GM12878 (cell line): ENCODE measurements at regions not wholly inside any gene's neighbourhood (a gene's known extent, or its start where the extent isn't known, plus 50 kb on each side); places are given as distances from the start of the nearest gene placed in this dataset.

Source experiments
- ATAC-seq: fragments of 200-7000 bp; cut with Tn5 transposase; 3 replicates; pipeline ENCODE4 v1.9.1; 2020; ENCODE audit warnings: mild to moderate bottlenecking, moderate library complexity
- BruUV-seq: library from RNA; stranded (reverse); fragments of 400-500 nt; replicated peaks from 2 replicates; lab custom pipeline; 2021; lab: Mats Ljungman, UMichigan
- CTCF ChIA-PET: fragments of 300-600 bp; sonication (Branson Sonifier 250); formaldehyde crosslinking; extraction: SDS; loops from one replicate; lab custom pipeline; 2021; ENCODE audit warnings: inconsistent platforms; lab: Yijun Ruan, JAX
- POLR2A ChIA-PET: fragments of 350-600 bp; formaldehyde crosslinking; extraction: SDS; loops from one replicate; lab custom pipeline; 2021; ENCODE audit warnings: inconsistent platforms; lab: Charles Lee
- RAD21 ChIA-PET: fragments of 300-600 bp; sonication (Branson Sonifier 250); formaldehyde crosslinking; loops from one replicate; lab custom pipeline; 2023; ENCODE audit warnings: antibody characterized with exemption; ENCODE audit not compliant: unreplicated experiment; lab: Charles Lee
- SMC1A ChIA-PET: fragments of 300-600 bp; sonication (Branson Sonifier 250); formaldehyde crosslinking; loops from one replicate; lab custom pipeline; 2023; ENCODE audit not compliant: unreplicated experiment, uncharacterized antibody; lab: Charles Lee
- DNase-seq: peaks from one replicate; pipeline ENCODE4 v3.0.0-alpha.2; 2011; ENCODE audit warnings: low read depth, low spot score
- FAIRE-seq: peaks from 3 replicates; lab custom pipeline; 2011; peaks lifted over from hg19 to GRCh38; lab: Jason Lieb, UNC
- H2AFZ ChIP-seq: 2 replicates; pipeline ENCODE4 v1.6.0; 2011; ENCODE audit warnings: low read depth, low read length, control low read depth; ENCODE audit not compliant: control insufficient read depth
- H3K27ac ChIP-seq: 2 replicates; pipeline ENCODE4 v1.5.1; 2011; ENCODE audit warnings: control low read depth; ENCODE audit not compliant: control insufficient read depth, insufficient read depth
- H3K27me3 ChIP-seq, 2 experiments: replicated peaks in 1 of 2; 2 replicates each; pipeline versions ENCODE4 v1.6.0 to v1.6.1; 2011; ENCODE audit warnings: low read length in 1 of 2; ENCODE audit not compliant: control insufficient read depth in 2 of 2, insufficient read depth in 2 of 2
- H3K36me3 ChIP-seq, 2 experiments: 2 replicates each; pipeline ENCODE4 v1.5.1; 2011; ENCODE audit warnings: low read length in 1 of 2; ENCODE audit not compliant: control insufficient read depth in 2 of 2, insufficient read depth in 2 of 2
- H3K4me1 ChIP-seq: 2 replicates; pipeline ENCODE4 v1.6.1; 2011; ENCODE audit warnings: mild to moderate bottlenecking, low read length, moderate library complexity, mixed read lengths; ENCODE audit not compliant: control insufficient read depth, insufficient read depth
- H3K4me2 ChIP-seq: 2 replicates; pipeline ENCODE4 v1.6.0; 2011; ENCODE audit warnings: control low read depth; ENCODE audit not compliant: control insufficient read depth, insufficient read depth
- H3K4me3 ChIP-seq: fragments of 200-600 bp; sonication (generic); 2 replicates; pipeline ENCODE4 v1.5.1; 2016
- H3K79me2 ChIP-seq: 2 replicates; pipeline ENCODE4 v1.6.0; 2011; ENCODE audit warnings: low read length; ENCODE audit not compliant: control insufficient read depth, insufficient read depth
- H3K9ac ChIP-seq: 2 replicates; pipeline ENCODE4 v1.8.0; 2011; ENCODE audit warnings: low read length, control low read depth, mixed read lengths; ENCODE audit not compliant: control insufficient read depth, insufficient read depth
- H3K9me3 ChIP-seq: replicated peaks from 3 replicates; pipeline ENCODE4 v1.5.1; 2011; ENCODE audit warnings: mild to moderate bottlenecking, low read length; ENCODE audit not compliant: control insufficient read depth, insufficient read depth
- H4K20me1 ChIP-seq: 2 replicates; pipeline ENCODE4 v1.6.0; 2011; ENCODE audit not compliant: control insufficient read depth, insufficient read depth
- BCL11A ChIP-seq: IDR thresholded peaks from 2 replicates; pipeline ENCODE4 v1.6.1; 2011; ENCODE audit warnings: low read depth, low read length
- DPF2 ChIP-seq: fragments of 450-650 bp; IDR thresholded peaks from 2 replicates; pipeline ENCODE4 v1.6.1; 2017; ENCODE audit warnings: mild to moderate bottlenecking
- E2F4 ChIP-seq: IDR thresholded peaks from 2 replicates; pipeline ENCODE4 v1.6.1; 2012; ENCODE audit warnings: low read depth, low read length, improper control_type of control experiment
- KDM1A ChIP-seq: fragments of 200-600 bp; sonication (generic); IDR thresholded peaks from 2 replicates; pipeline ENCODE4 v1.6.1; 2016; ENCODE audit warnings: borderline replicate concordance
- NFIC ChIP-seq: IDR thresholded peaks from 2 replicates; pipeline ENCODE4 v1.6.1; 2012; ENCODE audit warnings: low read depth, mild to moderate bottlenecking, inconsistent platforms, low read length, moderate library complexity
- PKNOX1 ChIP-seq: fragments of 450-650 bp; IDR thresholded peaks from 2 replicates; pipeline ENCODE4 v1.6.1; 2016; ENCODE audit warnings: mild to moderate bottlenecking
- POLR2AphosphoS5 ChIP-seq: IDR thresholded peaks from 2 replicates; pipeline ENCODE4 v1.6.1; 2011; ENCODE audit warnings: mild to moderate bottlenecking, low read length, inconsistent platforms
- SKIL ChIP-seq: fragments of 450-650 bp; IDR thresholded peaks from 2 replicates; pipeline ENCODE4 v1.6.1; 2017; ENCODE audit warnings: mild to moderate bottlenecking, low read depth, inconsistent platforms; ENCODE audit not compliant: poor library complexity, severe bottlenecking
- WGBS: methylation state at CpG from one replicate; pipeline ENCODE4 v1.1.6; 2016; ENCODE audit warnings: low lambda C conversion rate; ENCODE audit not compliant: insufficient replicate concordance, insufficient coverage; ENCODE audit errors: missing lambda C conversion rate; 5-methylcytosine and 5-hydroxymethylcytosine counted together
- in situ Hi-C: fragments of 300-500 bp; cut with MboI; formaldehyde crosslinking; loops from 9 replicates; pipeline ENCODE4 v1.14.3; 2018; ENCODE audit warnings: mixed read lengths
- intact Hi-C: fragments of 100-400 bp; cut with micrococcal nuclease; formaldehyde crosslinking; loops from one replicate; pipeline ENCODE4 v1.14.2; 2022; ENCODE audit not compliant: unreplicated experiment

GRCh38 chr2:129766374-129766993, 213.0 kb upstream of the RAB6C start:
- POLR2A ChIA-PET = no interaction called here
- SMC1A ChIA-PET = no interaction called here
- CTCF ChIA-PET = interaction anchor here (0.6 kb wide), 1 partner anchor 512 kb away, joined by 3 read pairs; no protein-coding TSS in a partner anchor
- Histone ChIP-seq H3K27ac (no peak overlapping the region), H3K79me2 (no peaks in the 10 kb centered on the region), H3K36me3 (no peaks in the 10 kb centered on the region), H3K27me3 (no peaks in the 10 kb centered on the region; a peak in 2 of 4 replicates), H4K20me1 (no peaks in the 10 kb centered on the region), H3K9me3 (no peaks in the 10 kb centered on the region), H3K4me3 (no peak overlapping the region), H3K4me1 (no peaks in the 10 kb centered on the region), H3K4me2 (no peak overlapping the region), H2AFZ (no peak overlapping the region), H3K9ac (no peak overlapping the region)
- RAD21 ChIA-PET = no interaction called here
- TF ChIP-seq KDM1A = no peak
- no peak for TF ChIP-seq BCL11A
- no peak for TF ChIP-seq NFIC
- no peak for TF ChIP-seq E2F4
- TF ChIP-seq POLR2AphosphoS5 = no peak
- no peak for TF ChIP-seq PKNOX1
- no peak for TF ChIP-seq DPF2
- TF ChIP-seq SKIL = no peak
- FAIRE-seq = no peak
- in situ Hi-C loops (no loop called here), intact Hi-C loops (no loop called here)
- WGBS = 43% methylated on average over 16 of the region's 16 CpGs
- no peak for DNase-seq
- peak; percentile 15; the same call in 2 of the 3 replicates for ATAC-seq
- no TSS peak for BruUV-seq
